ENCODE measurements at regions not wholly inside any gene's neighbourhood (a gene's known extent, or its start where the extent isn't known, plus 50 kb on each side); places are given as distances from the start of the nearest gene placed in this dataset.
"Not testable (repeated sequence)": the region's sequence is repeated elsewhere in the genome, so short reads cannot be mapped to it uniquely, and the experiment has no call there.

- intact Hi-C loops (cut with DNase I), result no loop called here
- TF ChIP-seq, protein P1, sequence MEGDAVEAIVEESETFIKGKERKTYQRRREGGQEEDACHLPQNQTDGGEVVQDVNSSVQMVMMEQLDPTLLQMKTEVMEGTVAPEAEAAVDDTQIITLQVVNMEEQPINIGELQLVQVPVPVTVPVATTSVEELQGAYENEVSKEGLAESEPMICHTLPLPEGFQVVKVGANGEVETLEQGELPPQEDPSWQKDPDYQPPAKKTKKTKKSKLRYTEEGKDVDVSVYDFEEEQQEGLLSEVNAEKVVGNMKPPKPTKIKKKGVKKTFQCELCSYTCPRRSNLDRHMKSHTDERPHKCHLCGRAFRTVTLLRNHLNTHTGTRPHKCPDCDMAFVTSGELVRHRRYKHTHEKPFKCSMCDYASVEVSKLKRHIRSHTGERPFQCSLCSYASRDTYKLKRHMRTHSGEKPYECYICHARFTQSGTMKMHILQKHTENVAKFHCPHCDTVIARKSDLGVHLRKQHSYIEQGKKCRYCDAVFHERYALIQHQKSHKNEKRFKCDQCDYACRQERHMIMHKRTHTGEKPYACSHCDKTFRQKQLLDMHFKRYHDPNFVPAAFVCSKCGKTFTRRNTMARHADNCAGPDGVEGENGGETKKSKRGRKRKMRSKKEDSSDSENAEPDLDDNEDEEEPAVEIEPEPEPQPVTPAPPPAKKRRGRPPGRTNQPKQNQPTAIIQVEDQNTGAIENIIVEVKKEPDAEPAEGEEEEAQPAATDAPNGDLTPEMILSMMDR (IDR thresholded peaks at IDR 0.05), result no peak
- H3K27me3 ChIP-seq, result no peaks in the 10 kb centered on the region
- no peaks in the 10 kb centered on the region for H3K9me3 ChIP-seq
- no peak for DNase-seq (ENCODE audit: low spot score in 2 of 2)
- H3K4me3 ChIP-seq, result no peak overlapping the region
- no peak overlapping the region for H3K27ac ChIP-seq
- no peaks in the 10 kb centered on the region for H3K36me3 ChIP-seq
- H3K4me1 ChIP-seq, result no peaks in the 10 kb centered on the region
These were observed 186.4 kb downstream of the PPP4R3C start for GRCh38 chrX:27276751-27277150.

GRCh38 chrX:27254656-27255055 lies 208.5 kb downstream of the PPP4R3C start:
- no peaks in the 10 kb centered on the region for H3K27me3 ChIP-seq
- no peak overlapping the region for H3K27ac ChIP-seq
- no peaks in the 10 kb centered on the region for H3K4me1 ChIP-seq
- TF ChIP-seq, protein P1 (IDR thresholded peaks at IDR 0.05), result no peak
- H3K9me3 ChIP-seq, result no peaks in the 10 kb centered on the region
- no peak for DNase-seq (ENCODE audit: low spot score in 2 of 2)
- no peak overlapping the region for H3K4me3 ChIP-seq
- H3K36me3 ChIP-seq, result no peaks in the 10 kb centered on the region
- intact Hi-C loops (cut with DNase I), result no loop called here

DNA sequence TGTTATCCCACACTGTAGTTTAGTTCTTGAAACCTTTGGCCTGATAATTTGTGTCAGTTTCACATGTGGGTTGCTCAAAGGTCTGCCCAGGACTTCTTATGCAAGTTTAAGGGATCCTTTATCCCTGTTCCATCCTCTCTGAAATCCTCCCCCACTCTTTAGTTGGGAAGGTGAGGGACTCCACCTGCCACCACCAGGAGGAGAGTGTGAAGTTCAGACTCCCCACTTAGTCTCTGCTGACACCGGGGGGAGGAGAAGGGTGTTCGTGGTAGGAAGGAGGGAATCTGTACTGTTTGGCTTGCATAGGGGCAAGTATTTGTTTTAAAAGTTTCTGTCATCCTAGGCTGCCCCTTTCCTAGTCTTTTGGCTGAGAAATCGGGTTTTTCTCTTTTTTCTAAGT lies 211.8 kb downstream of the PPP4R3C start:
- no peaks in the 10 kb centered on the region for H3K9me3 ChIP-seq
- no peak for DNase-seq (ENCODE audit: low spot score in 2 of 2)
- H3K4me3 ChIP-seq, result no peak overlapping the region
- no peaks in the 10 kb centered on the region for H3K4me1 ChIP-seq
- H3K27ac ChIP-seq, result no peak overlapping the region
- TF ChIP-seq, protein P1 (IDR thresholded peaks at IDR 0.05), result no peak
- H3K27me3 ChIP-seq, result no peaks in the 10 kb centered on the region
- no peaks in the 10 kb centered on the region for H3K36me3 ChIP-seq
- intact Hi-C loops (cut with DNase I), result no loop called here

- no peak for DNase-seq (ENCODE audit: low spot score in 2 of 2)
- intact Hi-C loops (cut with DNase I), result no loop called here
- Histone ChIP-seq H3K27ac (no peak overlapping the region), H3K4me3 (no peak overlapping the region), H3K4me1 (no peaks in the 10 kb centered on the region), H3K27me3 (no peaks in the 10 kb centered on the region), H3K9me3 (no peaks in the 10 kb centered on the region), H3K36me3 (no peaks in the 10 kb centered on the region)
- TF ChIP-seq, protein P1 (IDR thresholded peaks at IDR 0.05), result no peak
These were observed 220.6 kb downstream of the PPP4R3C start for GRCh38 chrX:27242581-27242980.

GRCh38 chrX:27241981-27242380 lies 221.2 kb downstream of the PPP4R3C start:
- no peaks in the 10 kb centered on the region for H3K27me3 ChIP-seq
- H3K9me3 ChIP-seq, result no peaks in the 10 kb centered on the region
- no peaks in the 10 kb centered on the region for H3K4me1 ChIP-seq
- no peak overlapping the region for H3K4me3 ChIP-seq
- TF ChIP-seq, protein P1 (IDR thresholded peaks at IDR 0.05), result no peak
- no peak overlapping the region for H3K27ac ChIP-seq
- no peak for DNase-seq (ENCODE audit: low spot score in 2 of 2)
- H3K36me3 ChIP-seq, result no peaks in the 10 kb centered on the region
- intact Hi-C loops (cut with DNase I), result no loop called here

- intact Hi-C loops (cut with DNase I); H3K4me1 ChIP-seq; H3K4me3 ChIP-seq; H3K36me3 ChIP-seq; DNase-seq (ENCODE audit: low spot score in 2 of 2); H3K27me3 ChIP-seq; H3K9me3 ChIP-seq; H3K27ac ChIP-seq: not testable (repeated sequence)
These were observed 223.1 kb downstream of the PPP4R3C start for GRCh38 chrX:27240042-27240441.
